ENCODE measurements at regions not wholly inside any gene's neighbourhood (a gene's known extent, or its start where the extent isn't known, plus 50 kb on each side); places are given as distances from the start of the nearest gene placed in this dataset.

DNA sequence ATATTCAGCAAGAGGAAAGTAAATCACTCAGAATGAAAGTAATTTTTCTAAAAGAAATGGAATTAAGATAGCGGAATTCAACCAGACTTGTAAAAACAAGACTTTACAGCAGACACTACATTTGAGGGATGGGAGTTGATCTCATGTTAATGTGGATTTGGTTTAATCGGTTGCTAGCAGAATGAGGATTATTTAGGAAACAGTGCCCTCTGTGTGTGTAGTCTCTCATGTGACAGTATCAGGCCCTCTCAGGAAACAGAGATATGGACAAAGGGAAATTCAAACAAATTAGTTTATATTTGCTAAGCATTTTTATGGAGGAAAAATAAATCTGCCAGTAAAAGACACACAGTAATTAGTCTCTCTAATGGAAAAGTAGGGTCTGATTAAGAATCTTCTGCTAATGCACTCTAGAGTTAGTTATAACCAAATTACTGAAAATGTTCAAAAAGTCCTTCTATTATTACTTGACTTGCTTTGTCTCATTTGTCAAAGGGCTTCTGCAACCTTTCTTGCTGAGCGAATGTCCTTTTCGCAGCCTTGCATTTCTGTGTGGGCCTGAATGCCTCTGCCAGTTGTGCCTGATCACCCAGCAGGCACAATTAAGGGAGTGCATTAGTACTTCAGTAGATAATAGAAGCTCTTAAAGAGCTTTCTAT is 1282.3 kb upstream of the TENM3 start:
- no peak for DNase-seq (ENCODE audit: extremely low read depth, low read depth)
- TF ChIP-seq CTCF (IDR thresholded peaks at IDR 0.05; ENCODE audit: low read depth, low read length, missing control alignments): no peak

DNA sequence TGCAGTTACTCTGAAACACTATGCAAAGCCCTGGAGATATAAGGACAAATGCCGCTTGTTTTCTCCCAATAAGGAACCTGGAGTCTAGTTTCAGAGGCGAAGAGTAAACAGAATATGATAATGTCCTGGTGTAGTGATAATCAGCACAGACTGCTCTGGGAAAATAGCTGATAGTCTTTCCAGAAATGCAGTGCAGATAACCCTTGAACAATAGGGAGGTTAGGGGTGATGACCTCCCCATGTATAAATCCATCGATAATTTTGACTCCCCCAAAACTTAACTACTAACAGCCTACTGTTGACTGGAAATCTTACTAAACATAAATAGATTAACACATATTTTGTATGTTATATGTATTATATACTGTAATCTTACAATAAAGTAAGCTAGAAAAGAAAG is 1280.9 kb upstream of the TENM3 start:
- no peak for DNase-seq (ENCODE audit: extremely low read depth, low read depth)
- TF ChIP-seq CTCF (IDR thresholded peaks at IDR 0.05; ENCODE audit: low read depth, low read length, missing control alignments): no peak
- H3K4me3 ChIP-seq (replicated peaks; ENCODE audit: low read depth, low read length): no peak overlapping the region

More for the DNA sequence above, 1282.3 kb upstream of the TENM3 start:
- H3K4me3 ChIP-seq (replicated peaks; ENCODE audit: low read depth, low read length): no peak overlapping the region

GRCh38 chr4:180966312-180966711 is 1276.9 kb upstream of the TENM3 start:
- H3K4me3 ChIP-seq (replicated peaks; ENCODE audit: low read depth, low read length): no peak overlapping the region
- DNase-seq (ENCODE audit: extremely low read depth, low read depth): no peak
- no peak for TF ChIP-seq CTCF (IDR thresholded peaks at IDR 0.05; ENCODE audit: low read depth, low read length, missing control alignments)

- H3K4me3 ChIP-seq (replicated peaks; ENCODE audit: low read depth, low read length): no peak overlapping the region
- TF ChIP-seq CTCF (IDR thresholded peaks at IDR 0.05; ENCODE audit: low read depth, low read length, missing control alignments): no peak
- DNase-seq (ENCODE audit: extremely low read depth, low read depth): no peak
Observed at GRCh38 chr4:180967936-180968335, 1275.3 kb upstream of the TENM3 start.

- no peak for DNase-seq (ENCODE audit: extremely low read depth, low read depth)
- no peak overlapping the region for H3K4me3 ChIP-seq (replicated peaks; ENCODE audit: low read depth, low read length)
- TF ChIP-seq CTCF (IDR thresholded peaks at IDR 0.05; ENCODE audit: low read depth, low read length, missing control alignments): no peak
Observed at GRCh38 chr4:180973894-180974293, 1269.3 kb upstream of the TENM3 start.

DNA sequence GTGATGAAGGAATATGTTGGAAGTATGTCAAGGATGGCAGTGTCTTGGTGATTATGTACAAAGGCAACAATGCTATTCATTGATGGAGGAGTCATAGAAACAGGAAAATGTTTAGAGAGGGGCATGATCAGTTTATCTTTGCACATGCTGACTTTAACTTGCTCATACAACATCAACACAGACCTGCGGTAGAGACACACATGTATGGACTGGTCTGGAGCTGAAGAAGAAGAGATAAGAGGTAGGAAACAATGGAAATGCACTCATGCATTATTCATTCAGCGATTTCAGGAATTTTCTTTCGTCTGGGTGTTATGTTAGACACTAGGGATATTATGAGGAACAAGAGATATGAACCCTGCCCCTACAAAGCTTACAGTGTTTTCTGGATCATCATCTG is 1252.3 kb upstream of the TENM3 start:
- no peak for TF ChIP-seq CTCF (IDR thresholded peaks at IDR 0.05; ENCODE audit: low read depth, low read length, missing control alignments)
- DNase-seq (ENCODE audit: extremely low read depth, low read depth): no peak
- no peak overlapping the region for H3K4me3 ChIP-seq (replicated peaks; ENCODE audit: low read depth, low read length)

Data from HFF-Myc (cell line).